SK-N-DZ (cell line): ENCODE measurements at regions not wholly inside any gene's neighbourhood (a gene's known extent, or its start where the extent isn't known, plus 50 kb on each side); places are given as distances from the start of the nearest gene placed in this dataset.
A peak's percentile ranks its signal among the peaks of the same experiment; 100 is the strongest.
"Not testable (repeated sequence)": the region's sequence is repeated elsewhere in the genome, so short reads cannot be mapped to it uniquely, and the experiment has no call there.

Source experiments
- DNase-seq: peaks from one replicate; pipeline ENCODE4 v3.0.0-alpha.2; 2015; ENCODE audit warnings: low spot score

GRCh38 chr1:213585402-213585801 lies 402.4 kb upstream of the PROX1 start:
- DNase-seq, result no peak

DNA sequence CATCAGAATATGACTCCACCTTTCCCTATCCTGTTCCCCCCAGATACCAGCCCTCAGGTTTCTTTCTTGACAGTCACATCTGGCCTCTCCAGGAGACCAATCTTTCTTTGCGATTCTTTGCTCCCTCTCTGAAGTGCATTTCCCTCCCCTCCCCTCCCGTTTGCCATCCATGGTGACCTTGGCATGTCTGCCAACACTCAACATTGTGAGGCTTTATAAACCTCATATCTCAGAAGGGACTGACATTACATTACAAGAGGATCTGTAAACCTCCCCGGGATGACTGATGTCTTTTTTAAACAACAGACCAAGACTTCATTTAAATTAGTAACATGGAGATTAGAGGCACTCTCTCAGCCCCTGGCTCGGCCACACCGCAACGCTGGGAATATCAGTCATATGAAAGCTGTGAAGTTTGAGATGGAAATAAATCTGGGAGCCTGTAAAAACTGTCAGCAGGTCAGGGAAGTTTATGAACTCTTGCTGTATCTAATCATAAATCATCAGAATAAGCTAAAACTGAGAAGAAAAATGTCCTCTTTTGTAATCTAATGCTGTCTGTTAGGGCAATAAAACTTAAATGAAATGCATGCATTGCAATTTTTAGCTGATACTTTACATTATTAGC lies 401.7 kb upstream of the PROX1 start:
- no peak for DNase-seq

DNA sequence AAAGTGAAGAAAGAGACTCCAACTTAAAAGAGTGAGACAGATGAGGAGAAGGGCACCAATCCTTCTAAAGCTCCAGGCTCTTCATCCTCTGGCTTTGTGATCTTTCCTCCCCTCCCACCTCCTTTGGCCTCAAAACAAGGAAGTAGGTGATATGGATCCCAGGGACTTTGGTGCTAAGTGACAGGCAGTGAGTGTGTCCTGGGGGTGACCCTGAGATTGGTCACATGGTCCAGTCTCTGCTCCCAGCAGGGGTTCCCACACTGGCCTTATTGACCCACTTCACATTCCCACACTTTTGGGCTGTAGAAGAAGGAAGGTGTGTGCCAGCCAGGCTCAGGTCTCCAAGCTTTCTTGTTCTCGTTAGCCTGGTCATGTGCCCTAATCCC lies 401.2 kb upstream of the PROX1 start:
- no peak for DNase-seq

DNA sequence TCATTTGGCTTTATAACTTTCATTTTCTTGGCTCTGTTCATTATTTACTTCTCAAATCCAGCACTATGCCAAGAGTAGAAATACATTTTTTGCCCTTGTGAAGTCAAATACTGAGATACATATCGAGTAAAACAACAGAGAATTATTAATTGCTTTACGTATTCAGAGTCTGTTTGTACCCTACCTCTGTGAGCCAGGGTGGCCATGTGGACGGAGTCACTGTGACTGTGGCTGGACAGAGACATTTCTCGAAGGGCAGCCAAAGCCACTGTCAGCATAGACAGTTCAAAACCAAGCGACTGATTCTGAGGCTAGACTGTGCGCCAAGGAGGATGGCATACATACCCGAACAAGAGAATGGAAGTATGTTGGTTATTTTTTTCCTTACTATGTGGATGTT lies 391.0 kb upstream of the PROX1 start:
- no peak for DNase-seq

DNA sequence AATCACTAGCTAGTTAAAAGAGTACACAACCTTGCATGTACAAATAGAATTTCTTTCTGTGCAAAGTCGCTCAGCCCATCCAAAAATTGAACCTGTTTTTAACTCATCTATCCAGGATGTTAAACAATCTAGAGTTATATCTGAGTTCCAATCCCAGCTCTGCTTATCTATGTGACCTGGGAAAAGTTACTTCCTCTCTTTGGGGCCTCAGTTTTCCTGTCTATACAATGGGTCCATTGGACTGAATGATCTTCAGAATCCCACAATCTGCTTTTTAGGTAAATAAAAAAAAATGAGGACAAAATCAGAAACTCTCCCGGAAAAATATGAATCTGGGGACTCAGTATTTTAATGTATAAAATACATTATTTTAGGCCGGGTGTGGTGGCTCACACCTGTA lies 389.5 kb upstream of the PROX1 start:
- no peak for DNase-seq

DNA sequence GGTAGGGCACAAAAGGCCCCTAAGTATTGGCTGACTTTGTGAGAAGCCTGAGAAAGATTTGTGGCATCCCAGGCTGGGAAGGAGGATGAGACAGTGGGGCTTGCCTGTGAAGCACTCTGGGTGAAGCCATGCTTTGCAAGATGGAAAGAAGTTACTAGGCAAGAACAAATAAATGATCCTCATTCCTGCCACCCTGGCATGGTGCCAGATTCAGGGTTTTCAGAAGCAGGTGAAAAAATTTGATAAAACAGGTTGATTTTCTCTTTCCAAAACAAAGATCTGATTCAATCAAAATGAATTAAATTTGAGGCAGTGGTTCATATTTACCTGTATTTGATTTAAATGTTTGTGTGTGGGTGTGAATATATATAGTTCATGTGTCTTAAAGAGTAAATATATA lies 386.9 kb upstream of the PROX1 start:
- no peak for DNase-seq

DNA sequence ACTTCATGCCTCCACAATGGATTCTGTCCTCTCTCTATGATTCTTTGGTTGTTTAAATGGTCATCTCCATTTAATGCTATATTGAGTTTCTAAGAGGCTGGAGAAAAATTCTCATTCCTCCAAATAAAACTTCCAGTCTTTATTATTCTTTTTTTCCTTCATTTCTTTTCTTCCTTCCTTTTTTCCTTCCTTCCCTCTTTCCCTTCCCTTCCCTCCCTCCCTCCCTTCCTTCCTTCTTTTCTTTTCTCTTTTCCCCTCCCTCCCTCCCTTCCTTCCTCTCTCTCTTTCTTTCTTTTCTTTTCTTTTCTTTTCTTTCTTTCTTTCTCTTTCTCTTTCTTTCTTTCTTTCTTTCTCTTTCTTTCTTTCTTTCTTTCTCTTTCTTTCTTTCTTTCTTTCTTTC lies 386.1 kb upstream of the PROX1 start:
- DNase-seq, result not testable (repeated sequence)

DNA sequence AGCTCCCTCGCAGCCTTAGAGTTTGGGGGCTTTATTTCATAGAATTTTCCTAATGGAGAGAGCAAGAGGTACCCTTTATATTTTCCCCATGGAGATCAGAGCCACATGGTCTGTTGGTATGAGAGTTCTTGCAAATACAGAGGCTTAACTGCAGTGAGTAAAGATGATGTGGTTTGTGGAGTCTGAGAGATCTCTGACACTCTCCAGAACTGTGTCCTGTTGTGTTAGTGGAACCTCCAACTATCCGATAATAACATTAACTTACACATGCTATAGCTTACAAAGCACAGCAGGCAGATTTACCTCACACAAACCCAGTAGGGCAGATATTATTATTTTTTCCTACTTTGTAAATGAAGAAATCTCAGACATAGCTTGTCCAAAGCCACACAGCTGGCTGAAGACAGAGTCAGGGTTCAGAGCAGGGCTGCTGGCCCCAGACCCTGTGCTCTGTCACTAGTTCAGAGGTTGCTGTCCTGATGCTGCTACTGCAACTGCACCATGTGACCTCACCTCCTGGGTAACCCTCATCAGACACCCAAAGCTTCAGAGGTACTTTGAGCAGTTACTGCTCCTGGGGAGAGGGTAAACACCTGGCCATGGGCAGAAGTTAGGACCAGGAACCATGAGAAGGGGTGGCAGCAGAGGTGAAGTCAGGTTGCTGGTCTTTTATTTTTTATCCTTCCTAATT lies 384.8 kb upstream of the PROX1 start:
- peak; percentile 57 for DNase-seq

- no peak for DNase-seq
Observed at GRCh38 chr1:213604477-213604876, 383.3 kb upstream of the PROX1 start.

- no peak for DNase-seq
Observed at GRCh38 chr1:213605732-213606131, 382.0 kb upstream of the PROX1 start.

- DNase-seq, result no peak
Observed at GRCh38 chr1:213606252-213606820, 381.4 kb upstream of the PROX1 start.

- no peak for DNase-seq
Observed at GRCh38 chr1:213613549-213613948, 374.2 kb upstream of the PROX1 start.

GRCh38 chr1:213615226-213615916 lies 372.4 kb upstream of the PROX1 start:
- DNase-seq, result no peak

- no peak for DNase-seq
Observed at GRCh38 chr1:213617133-213617532, 370.6 kb upstream of the PROX1 start.

DNA sequence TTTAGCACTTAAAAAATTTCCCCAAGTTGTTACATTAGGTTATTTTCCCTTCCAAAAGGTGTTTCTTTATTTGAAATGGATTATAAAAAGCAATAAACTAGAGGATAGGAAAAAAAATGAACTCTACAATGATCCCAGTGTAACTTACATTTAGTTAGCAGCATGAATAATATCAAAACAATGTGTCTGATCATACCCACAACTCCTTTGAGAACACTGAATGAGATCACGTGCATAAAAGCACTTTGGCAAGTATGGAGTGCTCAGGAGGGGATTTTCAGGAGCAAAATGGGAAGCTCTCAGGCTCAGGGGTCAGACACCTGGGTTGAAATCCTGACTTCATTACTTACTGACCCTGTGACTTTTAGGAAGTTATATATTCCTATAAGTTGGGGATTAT lies 369.7 kb upstream of the PROX1 start:
- DNase-seq, result no peak

DNA sequence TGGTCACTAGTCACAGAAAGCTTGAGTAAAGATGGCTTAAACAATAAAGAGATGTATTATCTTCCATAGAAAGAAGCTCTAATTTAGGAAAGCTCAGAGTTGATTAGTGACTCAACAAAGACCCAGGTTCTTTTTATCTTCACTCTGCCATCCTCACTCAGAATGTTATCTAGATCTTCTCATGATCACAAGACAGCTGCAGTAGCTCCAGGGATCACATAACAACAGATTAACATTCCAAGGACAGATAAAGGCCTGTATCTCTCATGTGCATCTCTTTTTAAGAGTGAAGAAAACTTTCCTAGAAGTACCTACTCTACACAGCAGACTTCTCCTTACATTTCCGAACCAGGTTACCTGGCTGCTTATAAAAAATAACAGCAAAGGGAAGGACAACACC lies 368.7 kb upstream of the PROX1 start:
- no peak for DNase-seq

GRCh38 chr1:213621077-213621476 lies 366.7 kb upstream of the PROX1 start:
- DNase-seq, result no peak

DNA sequence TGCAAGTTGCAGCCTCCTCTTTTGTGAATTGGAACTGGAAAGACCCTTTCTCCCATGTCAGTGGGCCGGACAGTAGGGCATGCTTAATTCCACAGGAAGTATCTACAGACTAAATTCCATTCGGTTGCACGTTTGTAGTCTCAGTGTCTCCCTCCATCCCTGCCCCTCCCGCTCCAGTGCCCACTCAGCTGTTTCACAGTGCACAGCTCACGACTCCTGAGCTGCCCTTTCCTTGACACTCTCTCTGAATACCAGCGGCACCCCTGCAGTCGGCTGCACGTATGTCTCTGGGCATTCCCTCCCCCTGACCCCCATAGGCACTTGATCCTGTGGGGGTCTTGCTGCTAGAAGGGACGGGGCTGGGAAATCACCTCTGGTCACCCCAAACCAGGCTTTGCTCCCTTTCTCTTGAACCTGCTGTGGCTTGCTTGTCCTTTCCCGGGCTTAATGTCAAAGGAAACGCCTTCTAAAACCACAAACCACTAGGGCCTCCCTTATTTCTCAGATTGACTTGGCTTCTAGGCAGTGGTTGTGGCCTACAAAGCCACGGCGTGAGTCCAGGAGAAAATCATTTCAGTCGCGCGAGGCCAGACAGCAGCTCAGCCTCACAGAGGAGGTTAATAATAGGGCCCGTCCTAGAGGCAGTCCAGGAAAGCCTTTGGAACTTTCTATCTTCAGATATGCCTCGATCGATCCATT lies 365.3 kb upstream of the PROX1 start:
- DNase-seq, result no peak

- DNase-seq, result no peak
Observed at GRCh38 chr1:213623064-213623581, 364.6 kb upstream of the PROX1 start.

DNA sequence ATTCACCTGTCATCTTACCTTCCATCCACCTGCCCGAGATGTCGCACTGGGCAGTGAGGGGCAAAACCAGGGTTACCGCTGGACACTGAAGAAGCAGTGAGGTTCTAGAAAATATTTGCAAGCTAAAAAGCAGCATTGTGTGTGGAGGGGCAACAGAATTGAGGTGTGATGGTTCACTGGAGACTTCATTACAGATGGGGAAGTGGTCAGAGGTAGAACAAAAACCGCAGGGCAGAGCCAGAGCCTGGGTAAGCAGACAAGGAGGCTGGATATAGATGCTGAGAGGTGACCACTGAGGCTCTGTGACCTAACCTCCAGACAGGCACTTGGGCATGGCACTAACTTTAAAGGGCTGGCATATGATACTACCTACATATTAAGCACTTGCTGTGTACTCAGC lies 363.9 kb upstream of the PROX1 start:
- DNase-seq, result no peak

DNA sequence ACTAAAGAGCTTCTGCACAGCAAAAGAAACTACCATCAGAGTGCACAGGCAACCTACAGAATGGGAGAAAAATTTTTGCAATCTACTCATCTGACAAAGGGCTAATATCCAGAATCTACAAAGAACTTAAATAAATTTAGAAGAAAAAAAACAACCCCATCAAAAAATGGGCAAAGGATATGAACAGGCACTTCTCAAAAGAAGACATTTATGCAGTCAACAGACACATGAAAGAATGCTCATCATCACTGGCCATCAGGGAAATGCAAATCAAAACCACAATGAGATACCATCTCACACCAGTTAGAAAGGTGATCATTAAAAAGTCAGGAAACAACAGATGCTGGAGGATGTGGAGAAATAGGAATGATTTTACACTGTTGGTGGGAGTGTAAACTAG lies 351.0 kb upstream of the PROX1 start:
- DNase-seq, result not testable (repeated sequence)

- no peak for DNase-seq
Observed at GRCh38 chr1:213641312-213641711, 346.5 kb upstream of the PROX1 start.
